Posterior cingulate gyrus (tissue), 11 donors: ENCODE measurements at regions not wholly inside any gene's neighbourhood (a gene's known extent, or its start where the extent isn't known, plus 50 kb on each side); places are given as distances from the start of the nearest gene placed in this dataset.

ENCODE experiments used
- DNase-seq, 10 donors: peaks; one replicate each; pipeline versions ENCODE4 v3.0.0 to v3.0.0-alpha.2; 2020 to 2021; ENCODE audit warnings: mixed read lengths in 3 of 10
- intact Hi-C: fragments of 100-400 bp; cut with DNase I; formaldehyde crosslinking; loops from one replicate; pipeline ENCODE4 v1.15.1; 2023

GRCh38 chr9:85430659-85431338 lies 311.0 kb downstream of the AGTPBP1 start:
- intact Hi-C loops, result no loop called here
- DNase-seq, result peak in 9 of 10 donors; percentile 24 to 93 (median 64)

- intact Hi-C loops, result no loop called here
- no peak for DNase-seq
Measured at GRCh38 chr9:85428230-85428629, 313.5 kb downstream of the AGTPBP1 start.

- no peak for DNase-seq
- intact Hi-C loops, result no loop called here
Measured at GRCh38 chr9:85427772-85428171, 314.0 kb downstream of the AGTPBP1 start.

GRCh38 chr9:85425153-85425611 lies 316.6 kb downstream of the AGTPBP1 start:
- peak; percentile 39 to 93 (median 72) for DNase-seq
- intact Hi-C loops, result loop anchor here (2.0 kb wide), 1 partner anchor 772 kb away; no protein-coding TSS in a partner anchor

GRCh38 chr9:85423422-85423821 lies 318.3 kb downstream of the AGTPBP1 start:
- intact Hi-C loops, result no loop called here
- no peak for DNase-seq

GRCh38 chr9:85421641-85422040 lies 320.1 kb downstream of the AGTPBP1 start:
- intact Hi-C loops, result no loop called here
- DNase-seq, result no peak

GRCh38 chr9:85420750-85421149 lies 321.0 kb downstream of the AGTPBP1 start:
- intact Hi-C loops, result no loop called here
- DNase-seq, result no peak

- intact Hi-C loops, result no loop called here
- DNase-seq, result no peak
Measured at GRCh38 chr9:85417674-85418073, 324.1 kb downstream of the AGTPBP1 start.

GRCh38 chr9:85416715-85417114 lies 325.0 kb downstream of the AGTPBP1 start:
- DNase-seq, result no peak
- intact Hi-C loops, result no loop called here

- DNase-seq, result no peak
- intact Hi-C loops, result no loop called here
Measured at GRCh38 chr9:85414390-85414789, 327.4 kb downstream of the AGTPBP1 start.

- DNase-seq, result no peak
- intact Hi-C loops, result no loop called here
Measured at GRCh38 chr9:85408494-85408893, 333.3 kb downstream of the AGTPBP1 start.

- intact Hi-C loops, result no loop called here
- no peak for DNase-seq
Measured at GRCh38 chr9:85405566-85405950, 336.2 kb downstream of the AGTPBP1 start.

- no peak for DNase-seq
- intact Hi-C loops, result no loop called here
Measured at GRCh38 chr9:85404911-85405565, 336.7 kb downstream of the AGTPBP1 start.

- intact Hi-C loops, result no loop called here
- no peak for DNase-seq
Measured at GRCh38 chr9:85402551-85402950, 339.2 kb downstream of the AGTPBP1 start.

GRCh38 chr9:85401998-85402397 lies 339.8 kb downstream of the AGTPBP1 start:
- intact Hi-C loops, result no loop called here

GRCh38 chr9:85397005-85397404 lies 344.7 kb downstream of the AGTPBP1 start:
- intact Hi-C loops, result no loop called here
- DNase-seq, result no peak

More at GRCh38 chr9:85401998-85402397, 339.8 kb downstream of the AGTPBP1 start:
- DNase-seq, result no peak

- DNase-seq, result peak in 6 of 10 donors; percentile 9 to 85 (median 50)
- intact Hi-C loops, result no loop called here
Measured at GRCh38 chr9:85392260-85392659, 349.5 kb downstream of the AGTPBP1 start.

GRCh38 chr9:85377731-85378289 lies 363.9 kb downstream of the AGTPBP1 start:
- intact Hi-C loops, result no loop called here
- DNase-seq, result no peak

GRCh38 chr9:85368781-85369180 lies 373.0 kb downstream of the AGTPBP1 start:
- intact Hi-C loops, result no loop called here
- peak in 1 of 10 donors; percentile 5 for DNase-seq

GRCh38 chr9:85359161-85359560 lies 382.6 kb downstream of the AGTPBP1 start:
- intact Hi-C loops, result no loop called here
- DNase-seq, result no peak

- intact Hi-C loops, result no loop called here
- no peak for DNase-seq
Measured at GRCh38 chr9:85349046-85349445, 392.7 kb downstream of the AGTPBP1 start.

GRCh38 chr9:85347541-85347940 lies 394.2 kb downstream of the AGTPBP1 start:
- intact Hi-C loops, result no loop called here
- no peak for DNase-seq
